GM18505 (cell line): ENCODE measurements at regions not wholly inside any gene's neighbourhood (a gene's known extent, or its start where the extent isn't known, plus 50 kb on each side); places are given as distances from the start of the nearest gene placed in this dataset.

ENCODE experiments used
- ATAC-seq: cut with Tn5 transposase; IDR thresholded peaks from one replicate; pipeline ENCODE4 v1.9.1; 2021; ENCODE audit not compliant: unreplicated experiment
- POLR2A ChIP-seq: IDR thresholded peaks from 4 replicates; pipeline ENCODE4 v1.6.1; 2011; ENCODE audit warnings: borderline replicate concordance; ENCODE audit not compliant: insufficient read depth, insufficient read length; ENCODE audit errors: extremely low read depth

- ATAC-seq: no peak
- TF ChIP-seq POLR2A: no peak
Measured at GRCh38 chr14:101506926-101507835, 54.1 kb upstream of the DIO3 start.

- no peak for ATAC-seq
- TF ChIP-seq POLR2A: no peak
Measured at GRCh38 chr14:101507836-101508150, 53.5 kb upstream of the DIO3 start.

GRCh38 chr14:101508196-101508947 is 52.9 kb upstream of the DIO3 start:
- no peak for ATAC-seq
- TF ChIP-seq POLR2A: no peak

- no peak for ATAC-seq
- no peak for TF ChIP-seq POLR2A
Measured at GRCh38 chr14:101508948-101509729, 52.2 kb upstream of the DIO3 start.

- TF ChIP-seq POLR2A: no peak
- no peak for ATAC-seq
Measured at GRCh38 chr14:101509730-101510371, 51.4 kb upstream of the DIO3 start.

GRCh38 chr14:101511199-101511598 is 50.1 kb upstream of the DIO3 start:
- no peak for ATAC-seq
- no peak for TF ChIP-seq POLR2A
